GM18511 (cell line): ENCODE measurements at regions not wholly inside any gene's neighbourhood (a gene's known extent, or its start where the extent isn't known, plus 50 kb on each side); places are given as distances from the start of the nearest gene placed in this dataset.
"Not testable (repeated sequence)": the region's sequence is repeated elsewhere in the genome, so short reads cannot be mapped to it uniquely, and the experiment has no call there.

ENCODE experiments used
- ATAC-seq: cut with Tn5 transposase; IDR thresholded peaks from one replicate; pipeline ENCODE4 v1.9.1; 2021; ENCODE audit warnings: mild to moderate bottlenecking, moderate library complexity; ENCODE audit not compliant: unreplicated experiment

GRCh38 chr7:46945328-46945727 is 636.6 kb downstream of the TNS3 start:
- no peak for ATAC-seq

- ATAC-seq: no peak
Observed at GRCh38 chr7:46943996-46944395, 637.9 kb downstream of the TNS3 start.

GRCh38 chr7:46942574-46942973 is 639.3 kb downstream of the TNS3 start:
- no peak for ATAC-seq

- ATAC-seq: no peak
Observed at GRCh38 chr7:46940178-46940577, 641.7 kb downstream of the TNS3 start.

GRCh38 chr7:46939558-46939957 is 642.4 kb downstream of the TNS3 start:
- peak; percentile 60 for ATAC-seq

- peak; percentile 46 for ATAC-seq
Observed at GRCh38 chr7:46939089-46939488, 642.8 kb downstream of the TNS3 start.

GRCh38 chr7:46937826-46938225 is 644.1 kb downstream of the TNS3 start:
- no peak for ATAC-seq

- ATAC-seq: no peak
Observed at GRCh38 chr7:46934198-46934825, 647.6 kb downstream of the TNS3 start.

GRCh38 chr7:46933596-46933995 is 648.3 kb downstream of the TNS3 start:
- no peak for ATAC-seq

- ATAC-seq: no peak
Observed at GRCh38 chr7:46932676-46933424, 649.1 kb downstream of the TNS3 start.

- ATAC-seq: no peak
Observed at GRCh38 chr7:46932306-46932675, 649.6 kb downstream of the TNS3 start.

GRCh38 chr7:46930366-46930765 is 651.5 kb downstream of the TNS3 start:
- no peak for ATAC-seq

GRCh38 chr7:46929359-46929758 is 652.6 kb downstream of the TNS3 start:
- no peak for ATAC-seq

- ATAC-seq: no peak
Observed at GRCh38 chr7:46928719-46929118, 653.2 kb downstream of the TNS3 start.

GRCh38 chr7:46927131-46927810 is 654.6 kb downstream of the TNS3 start:
- no peak for ATAC-seq

GRCh38 chr7:46916581-46916980 is 665.3 kb downstream of the TNS3 start:
- no peak for ATAC-seq

- no peak for ATAC-seq
Observed at GRCh38 chr7:46912692-46913091, 669.2 kb downstream of the TNS3 start.

GRCh38 chr7:46909601-46910051 is 672.3 kb downstream of the TNS3 start:
- ATAC-seq: no peak

GRCh38 chr7:46908770-46909169 is 673.1 kb downstream of the TNS3 start:
- no peak for ATAC-seq

- ATAC-seq: not testable (repeated sequence)
Observed at GRCh38 chr7:46904523-46904922, 677.4 kb downstream of the TNS3 start.

GRCh38 chr7:46902463-46902862 is 679.4 kb downstream of the TNS3 start:
- ATAC-seq: no peak
